ENCODE measurements at regions not wholly inside any gene's neighbourhood (a gene's known extent, or its start where the extent isn't known, plus 50 kb on each side); places are given as distances from the start of the nearest gene placed in this dataset.

DNA sequence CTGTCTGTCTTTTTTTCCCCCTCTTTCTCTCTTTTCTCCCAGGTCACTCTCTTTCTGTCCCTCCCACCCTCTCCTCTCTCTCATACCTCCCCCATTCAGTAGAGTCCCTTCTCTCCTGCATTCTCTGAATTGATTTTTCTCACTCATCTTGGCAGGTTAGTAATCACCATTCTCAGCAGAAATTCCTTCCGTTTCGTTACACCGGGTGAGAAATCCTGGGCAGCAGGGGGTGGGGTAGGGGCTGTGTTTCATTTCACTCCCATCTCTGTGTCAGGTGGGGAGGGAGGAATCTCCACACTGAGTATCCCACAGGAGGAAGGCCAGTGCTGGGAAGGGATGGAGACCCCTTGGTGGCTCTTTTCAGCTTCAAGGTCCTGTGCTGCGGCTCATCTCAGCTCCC is 253.5 kb downstream of the MIAT start:
- intact Hi-C loops (cut with DNase I): no loop called here
- H3K9me3 ChIP-seq (replicated peaks in 1 of 3): no peaks in the 10 kb centered on the region
- 50 to 64% (median 61%) methylated on average over 4 of the region's 4 CpGs for WGBS, 4 donors
- H3K27me3 ChIP-seq: peaks cover 12% of the 10 kb centered on the region
- TF ChIP-seq POLR2A (IDR thresholded peaks at IDR 0.05): no peak
- TF ChIP-seq, protein P1, sequence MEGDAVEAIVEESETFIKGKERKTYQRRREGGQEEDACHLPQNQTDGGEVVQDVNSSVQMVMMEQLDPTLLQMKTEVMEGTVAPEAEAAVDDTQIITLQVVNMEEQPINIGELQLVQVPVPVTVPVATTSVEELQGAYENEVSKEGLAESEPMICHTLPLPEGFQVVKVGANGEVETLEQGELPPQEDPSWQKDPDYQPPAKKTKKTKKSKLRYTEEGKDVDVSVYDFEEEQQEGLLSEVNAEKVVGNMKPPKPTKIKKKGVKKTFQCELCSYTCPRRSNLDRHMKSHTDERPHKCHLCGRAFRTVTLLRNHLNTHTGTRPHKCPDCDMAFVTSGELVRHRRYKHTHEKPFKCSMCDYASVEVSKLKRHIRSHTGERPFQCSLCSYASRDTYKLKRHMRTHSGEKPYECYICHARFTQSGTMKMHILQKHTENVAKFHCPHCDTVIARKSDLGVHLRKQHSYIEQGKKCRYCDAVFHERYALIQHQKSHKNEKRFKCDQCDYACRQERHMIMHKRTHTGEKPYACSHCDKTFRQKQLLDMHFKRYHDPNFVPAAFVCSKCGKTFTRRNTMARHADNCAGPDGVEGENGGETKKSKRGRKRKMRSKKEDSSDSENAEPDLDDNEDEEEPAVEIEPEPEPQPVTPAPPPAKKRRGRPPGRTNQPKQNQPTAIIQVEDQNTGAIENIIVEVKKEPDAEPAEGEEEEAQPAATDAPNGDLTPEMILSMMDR (IDR thresholded peaks at IDR 0.05): no peak
- no peak overlapping the region for H3K4me3 ChIP-seq
- no peaks in the 10 kb centered on the region for H3K36me3 ChIP-seq (replicated peaks in 1 of 2)
- H3K4me1 ChIP-seq (replicated peaks in 1 of 2): no peaks in the 10 kb centered on the region
- DNase-seq: no peak
- no peak overlapping the region for H3K27ac ChIP-seq

DNA sequence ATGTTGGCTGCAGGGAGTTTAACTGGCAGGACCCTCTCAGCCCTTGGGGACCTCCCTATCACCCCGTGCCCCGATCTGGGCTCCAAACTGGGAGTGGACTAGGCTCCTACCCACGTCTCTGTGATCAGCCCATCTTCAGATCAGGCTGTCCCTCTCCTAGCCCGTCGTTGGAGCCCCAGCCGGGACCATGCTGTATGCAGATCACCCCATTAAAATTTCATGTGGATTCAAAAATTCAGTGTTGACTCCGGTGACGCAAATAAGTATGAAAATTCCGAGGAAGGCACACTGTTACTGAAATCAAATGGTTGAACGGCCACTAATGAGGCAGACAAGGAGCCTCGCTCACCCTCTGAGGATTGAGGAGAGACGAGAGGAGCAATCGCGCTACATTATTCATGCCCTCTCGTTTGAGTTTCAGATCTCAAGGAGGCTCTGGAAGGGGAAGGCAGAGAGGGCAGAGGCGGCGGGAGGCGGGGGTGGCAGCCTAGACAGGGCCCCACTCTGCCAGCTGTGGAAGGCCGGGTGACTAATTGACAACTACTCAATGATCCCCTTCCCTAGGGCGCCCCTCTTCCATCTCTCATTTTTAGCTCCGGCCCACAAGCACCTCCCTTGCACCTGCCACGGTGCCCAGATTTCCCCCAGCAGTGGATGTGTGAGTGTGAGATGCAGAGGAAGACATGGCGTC is 255.4 kb downstream of the MIAT start:
- H3K27ac ChIP-seq: no peak overlapping the region
- intact Hi-C loops (cut with DNase I): no loop called here
- 53 to 68% (median 56%) methylated on average over 18 to 23 of the region's 23 CpGs for WGBS, 4 donors
- no peaks in the 10 kb centered on the region for H3K4me1 ChIP-seq (replicated peaks in 1 of 2)
- TF ChIP-seq POLR2A (IDR thresholded peaks at IDR 0.05): no peak
- TF ChIP-seq, protein P1 (IDR thresholded peaks at IDR 0.05): no peak
- H3K9me3 ChIP-seq (replicated peaks in 1 of 3): no peaks in the 10 kb centered on the region
- H3K4me3 ChIP-seq: no peak overlapping the region
- DNase-seq: no peak
- no peaks in the 10 kb centered on the region for H3K36me3 ChIP-seq (replicated peaks in 1 of 2)
- H3K27me3 ChIP-seq: peaks cover 12% of the 10 kb centered on the region

DNA sequence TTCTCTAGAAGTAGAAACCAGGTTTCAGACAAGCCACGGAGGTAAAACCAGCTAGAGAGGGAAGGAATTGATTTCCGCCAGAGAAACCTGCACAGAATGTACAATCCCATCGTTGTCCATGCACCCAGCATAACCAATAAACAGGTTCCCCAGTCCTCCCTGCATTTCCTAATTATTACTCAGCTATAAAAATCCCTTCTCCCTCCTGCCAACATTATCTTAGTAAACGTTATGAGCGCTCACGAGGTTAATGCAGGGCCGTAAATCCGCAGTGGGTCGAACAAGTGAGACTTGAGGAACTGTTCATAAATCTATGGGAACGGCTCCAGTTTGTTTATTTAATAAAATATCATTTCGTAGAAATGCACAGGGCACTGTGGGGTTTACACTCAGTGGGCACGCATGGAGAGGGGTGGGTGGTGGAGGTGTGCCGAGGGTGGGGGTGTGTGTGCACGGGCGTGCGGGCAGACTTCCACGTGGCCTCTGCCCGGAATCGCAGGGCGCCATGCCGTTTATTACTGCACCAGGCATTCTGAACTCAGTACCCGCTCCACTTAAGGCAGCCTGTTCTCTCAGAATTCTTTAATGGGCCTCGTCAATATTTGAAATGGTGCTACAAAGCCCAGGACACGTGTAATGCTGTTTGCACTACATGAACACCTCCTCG is 257.3 kb downstream of the MIAT start:
- Histone ChIP-seq H3K4me1 (replicated peaks in 1 of 2) (no peaks in the 10 kb centered on the region), H3K9me3 (replicated peaks in 1 of 3) (no peaks in the 10 kb centered on the region), H3K27me3 (peaks cover 12% of the 10 kb centered on the region), H3K4me3 (no peak overlapping the region), H3K27ac (no peak overlapping the region), H3K36me3 (replicated peaks in 1 of 2) (no peaks in the 10 kb centered on the region)
- intact Hi-C loops (cut with DNase I): no loop called here
- DNase-seq: no peak
- no peak for TF ChIP-seq POLR2A (IDR thresholded peaks at IDR 0.05)
- TF ChIP-seq, protein P1 (IDR thresholded peaks at IDR 0.05): no peak
- WGBS, 4 donors: 81 to 87% (median 83%) methylated on average over 25 of the region's 25 CpGs

DNA sequence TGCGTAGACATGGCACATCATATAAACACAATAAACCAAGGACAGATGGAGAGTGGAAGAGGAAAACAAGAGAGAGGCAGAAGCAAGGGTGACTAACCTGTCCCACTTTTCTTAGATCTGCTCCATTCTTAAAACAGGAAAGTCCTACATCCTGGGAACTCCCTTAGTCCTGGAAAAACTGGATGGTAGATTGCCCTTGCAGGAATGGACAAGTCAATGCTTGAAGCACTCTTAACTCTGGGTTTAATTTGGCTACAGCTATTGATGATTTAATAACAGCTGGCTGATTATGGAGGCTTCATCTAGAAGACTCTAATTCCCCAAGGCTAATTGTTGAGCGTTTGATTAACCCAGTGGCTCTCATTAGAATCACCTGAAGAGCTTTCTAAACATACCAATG is 258.8 kb downstream of the MIAT start:
- 91 to 93% (median 92%) methylated on average over 2 of the region's 2 CpGs for WGBS, 4 donors
- Histone ChIP-seq H3K27ac (no peak overlapping the region), H3K27me3 (peaks cover 12% of the 10 kb centered on the region), H3K9me3 (replicated peaks in 1 of 3) (no peaks in the 10 kb centered on the region), H3K36me3 (replicated peaks in 1 of 2) (no peaks in the 10 kb centered on the region), H3K4me1 (replicated peaks in 1 of 2) (no peaks in the 10 kb centered on the region), H3K4me3 (no peak overlapping the region)
- no peak for DNase-seq
- TF ChIP-seq, protein P1 (IDR thresholded peaks at IDR 0.05): no peak
- no peak for TF ChIP-seq POLR2A (IDR thresholded peaks at IDR 0.05)
- intact Hi-C loops (cut with DNase I): no loop called here

All from adrenal gland (tissue), 9 donors.